Medulla oblongata (tissue), 1 donor: ENCODE measurements at regions not wholly inside any gene's neighbourhood (a gene's known extent, or its start where the extent isn't known, plus 50 kb on each side); places are given as distances from the start of the nearest gene placed in this dataset.
"Not testable (repeated sequence)": the region's sequence is repeated elsewhere in the genome, so short reads cannot be mapped to it uniquely, and the experiment has no call there.

Experiments
- DNase-seq: peaks from one replicate; pipeline ENCODE4 v3.0.0-alpha.2; 2015; ENCODE audit errors: extremely low spot score

GRCh38 chr2:41294331-41294730 lies 753.5 kb upstream of the PKDCC start:
- DNase-seq: no peak

- no peak for DNase-seq
These were observed 734.7 kb upstream of the PKDCC start for GRCh38 chr2:41313082-41313481.

GRCh38 chr2:41314511-41315070 lies 733.2 kb upstream of the PKDCC start:
- DNase-seq: no peak

GRCh38 chr2:41319437-41319836 lies 728.4 kb upstream of the PKDCC start:
- no peak for DNase-seq

GRCh38 chr2:41320491-41320890 lies 727.3 kb upstream of the PKDCC start:
- no peak for DNase-seq

- DNase-seq: no peak
These were observed 726.5 kb upstream of the PKDCC start for GRCh38 chr2:41321351-41321750.

GRCh38 chr2:41326851-41327250 lies 721.0 kb upstream of the PKDCC start:
- no peak for DNase-seq

- DNase-seq: no peak
These were observed 718.8 kb upstream of the PKDCC start for GRCh38 chr2:41329040-41329439.

- DNase-seq: no peak
These were observed 713.7 kb upstream of the PKDCC start for GRCh38 chr2:41334159-41334558.

GRCh38 chr2:41335573-41335972 lies 712.2 kb upstream of the PKDCC start:
- not testable (repeated sequence) for DNase-seq

GRCh38 chr2:41337956-41338355 lies 709.9 kb upstream of the PKDCC start:
- no peak for DNase-seq

- DNase-seq: no peak
These were observed 703.3 kb upstream of the PKDCC start for GRCh38 chr2:41344529-41344928.

GRCh38 chr2:41353060-41353459 lies 694.8 kb upstream of the PKDCC start:
- DNase-seq: no peak

GRCh38 chr2:41355794-41356193 lies 692.0 kb upstream of the PKDCC start:
- no peak for DNase-seq

GRCh38 chr2:41364842-41365241 lies 683.0 kb upstream of the PKDCC start:
- no peak for DNase-seq

GRCh38 chr2:41375901-41376300 lies 671.9 kb upstream of the PKDCC start:
- no peak for DNase-seq

GRCh38 chr2:41377837-41378236 lies 670.0 kb upstream of the PKDCC start:
- DNase-seq: no peak

- DNase-seq: no peak
These were observed 669.4 kb upstream of the PKDCC start for GRCh38 chr2:41378420-41378819.

GRCh38 chr2:41379496-41380221 lies 668.2 kb upstream of the PKDCC start:
- no peak for DNase-seq

GRCh38 chr2:41381701-41382100 lies 666.1 kb upstream of the PKDCC start:
- no peak for DNase-seq

GRCh38 chr2:41387519-41387918 lies 660.3 kb upstream of the PKDCC start:
- no peak for DNase-seq

GRCh38 chr2:41393621-41394020 lies 654.2 kb upstream of the PKDCC start:
- no peak for DNase-seq

GRCh38 chr2:41394541-41394940 lies 653.3 kb upstream of the PKDCC start:
- no peak for DNase-seq

- no peak for DNase-seq
These were observed 652.1 kb upstream of the PKDCC start for GRCh38 chr2:41395692-41396091.
